ENCODE measurements at regions not wholly inside any gene's neighbourhood (a gene's known extent, or its start where the extent isn't known, plus 50 kb on each side); places are given as distances from the start of the nearest gene placed in this dataset.

- TF ChIP-seq, protein P1, sequence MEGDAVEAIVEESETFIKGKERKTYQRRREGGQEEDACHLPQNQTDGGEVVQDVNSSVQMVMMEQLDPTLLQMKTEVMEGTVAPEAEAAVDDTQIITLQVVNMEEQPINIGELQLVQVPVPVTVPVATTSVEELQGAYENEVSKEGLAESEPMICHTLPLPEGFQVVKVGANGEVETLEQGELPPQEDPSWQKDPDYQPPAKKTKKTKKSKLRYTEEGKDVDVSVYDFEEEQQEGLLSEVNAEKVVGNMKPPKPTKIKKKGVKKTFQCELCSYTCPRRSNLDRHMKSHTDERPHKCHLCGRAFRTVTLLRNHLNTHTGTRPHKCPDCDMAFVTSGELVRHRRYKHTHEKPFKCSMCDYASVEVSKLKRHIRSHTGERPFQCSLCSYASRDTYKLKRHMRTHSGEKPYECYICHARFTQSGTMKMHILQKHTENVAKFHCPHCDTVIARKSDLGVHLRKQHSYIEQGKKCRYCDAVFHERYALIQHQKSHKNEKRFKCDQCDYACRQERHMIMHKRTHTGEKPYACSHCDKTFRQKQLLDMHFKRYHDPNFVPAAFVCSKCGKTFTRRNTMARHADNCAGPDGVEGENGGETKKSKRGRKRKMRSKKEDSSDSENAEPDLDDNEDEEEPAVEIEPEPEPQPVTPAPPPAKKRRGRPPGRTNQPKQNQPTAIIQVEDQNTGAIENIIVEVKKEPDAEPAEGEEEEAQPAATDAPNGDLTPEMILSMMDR (IDR thresholded peaks at IDR 0.05): no peak
- TF ChIP-seq POLR2A (IDR thresholded peaks at IDR 0.05): no peak
Measured at GRCh38 chr17:34770586-34770985, 190.7 kb downstream of the CCT6B start.

Data from thyroid gland (tissue), 4 donors.